Eye (tissue), 1 donor: ENCODE measurements at regions not wholly inside any gene's neighbourhood (a gene's known extent, or its start where the extent isn't known, plus 50 kb on each side); places are given as distances from the start of the nearest gene placed in this dataset.
"Not testable (repeated sequence)": the region's sequence is repeated elsewhere in the genome, so short reads cannot be mapped to it uniquely, and the experiment has no call there.

Experiments
- DNase-seq: peaks from one replicate; pipeline ENCODE4 v3.0.0-alpha.2; 2015

DNA sequence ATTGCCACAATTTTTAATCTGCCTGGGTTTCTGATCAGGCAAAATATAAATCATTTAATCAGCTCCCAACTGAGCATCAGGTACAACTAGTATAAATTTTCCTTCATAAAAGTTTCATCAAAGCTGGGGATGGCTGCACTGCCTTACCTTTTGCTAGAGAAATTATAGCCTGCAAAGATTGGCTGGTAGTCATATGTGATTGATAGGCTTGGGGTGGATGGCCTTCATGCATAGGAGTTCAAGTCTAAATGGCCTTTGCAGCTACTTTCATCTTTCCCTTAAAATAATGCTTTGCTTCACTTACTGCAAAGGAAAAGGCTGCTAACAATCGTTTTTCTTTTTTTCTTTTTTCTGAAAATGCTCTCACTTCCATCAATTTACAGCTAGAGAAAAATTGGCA is 739.7 kb downstream of the CENPC start:
- no peak for DNase-seq

- no peak for DNase-seq
These were observed 740.3 kb downstream of the CENPC start for GRCh38 chr4:66804979-66805378.

DNA sequence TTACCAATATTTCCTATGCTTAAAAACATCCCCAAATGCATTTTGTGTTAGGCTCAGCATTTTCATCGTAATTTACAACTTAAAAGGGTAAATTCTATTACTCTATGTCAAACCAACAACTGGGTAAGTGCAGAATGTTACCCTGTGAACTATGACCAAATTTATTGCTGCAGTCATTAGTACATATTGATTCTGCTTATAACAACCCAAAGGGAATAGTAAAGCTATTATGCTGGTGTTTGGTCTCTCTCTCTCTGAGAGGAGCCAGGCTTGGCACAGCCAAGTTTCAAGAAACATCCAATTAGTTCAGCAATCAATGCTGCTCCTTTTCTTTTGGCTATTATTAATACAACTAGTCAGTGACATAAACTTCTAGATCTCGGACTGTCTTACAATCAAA is 747.7 kb downstream of the CENPC start:
- no peak for DNase-seq

GRCh38 chr4:66795724-66796123 is 749.6 kb downstream of the CENPC start:
- no peak for DNase-seq

DNA sequence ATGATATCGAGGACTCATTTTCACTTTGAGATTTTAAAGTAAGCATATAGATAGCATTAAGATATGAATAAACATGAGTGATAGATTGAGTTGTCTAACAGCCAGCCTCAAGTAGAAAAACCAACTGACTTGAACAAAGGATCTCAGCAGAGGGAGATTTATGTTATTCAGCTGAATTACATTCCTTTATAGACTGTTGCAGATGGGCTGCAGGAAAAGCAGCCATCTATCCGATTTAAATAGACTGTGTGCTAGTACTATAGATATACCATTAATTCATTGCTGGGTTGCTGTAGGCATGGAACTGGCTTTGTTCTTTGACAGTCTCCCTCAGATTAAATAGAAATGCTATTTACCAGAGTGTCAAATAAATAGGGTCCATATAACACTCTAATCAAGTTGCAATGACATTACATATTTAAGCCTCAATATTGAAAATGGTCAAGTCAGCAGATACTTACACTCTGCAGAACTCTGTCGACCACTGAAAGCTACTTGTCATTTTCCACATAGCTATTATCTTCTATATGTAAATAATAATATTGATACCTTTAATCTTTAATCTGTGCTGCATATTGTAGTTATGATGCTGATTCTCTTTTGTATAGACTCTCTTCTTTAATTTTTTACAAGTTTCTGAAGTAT is 750.8 kb downstream of the CENPC start:
- no peak for DNase-seq

DNA sequence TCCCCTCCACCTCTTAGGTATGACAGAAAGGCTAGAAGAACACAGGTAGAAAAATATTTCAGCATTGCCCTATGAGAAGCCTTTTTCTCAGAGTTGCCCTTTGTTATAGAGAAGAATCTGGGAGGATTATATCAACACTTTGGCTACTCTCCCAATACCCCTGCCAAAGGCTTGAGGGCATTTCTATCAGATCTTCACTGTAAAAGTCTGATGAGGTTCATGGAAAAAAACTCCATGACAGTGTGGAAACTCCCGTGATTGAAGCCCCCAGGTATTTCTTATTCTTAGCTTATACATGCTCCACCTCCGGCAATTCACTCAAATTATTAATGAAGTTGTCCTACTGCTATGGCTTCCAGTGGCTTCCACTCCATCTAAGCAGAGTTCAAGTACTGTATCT is 753.6 kb downstream of the CENPC start:
- no peak for DNase-seq

DNA sequence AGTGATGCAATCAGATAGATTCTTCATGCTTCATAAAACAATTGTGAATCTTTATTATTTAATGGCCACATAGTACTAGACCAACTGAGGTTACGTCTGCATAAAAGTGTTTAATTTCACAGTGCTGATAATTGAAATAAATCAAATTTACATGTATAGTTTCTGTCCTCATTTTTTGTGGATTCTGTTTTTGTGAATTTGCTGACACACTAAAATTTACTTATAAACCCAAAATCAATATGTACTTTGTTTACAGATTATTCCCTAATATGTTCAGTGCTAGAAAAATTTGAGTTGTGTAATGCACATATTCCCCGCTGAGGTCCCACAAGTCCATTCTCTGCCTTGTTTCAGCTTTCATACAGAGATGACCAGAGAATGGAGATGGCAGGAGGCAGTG is 759.8 kb downstream of the CENPC start:
- peak; percentile 3 for DNase-seq

DNA sequence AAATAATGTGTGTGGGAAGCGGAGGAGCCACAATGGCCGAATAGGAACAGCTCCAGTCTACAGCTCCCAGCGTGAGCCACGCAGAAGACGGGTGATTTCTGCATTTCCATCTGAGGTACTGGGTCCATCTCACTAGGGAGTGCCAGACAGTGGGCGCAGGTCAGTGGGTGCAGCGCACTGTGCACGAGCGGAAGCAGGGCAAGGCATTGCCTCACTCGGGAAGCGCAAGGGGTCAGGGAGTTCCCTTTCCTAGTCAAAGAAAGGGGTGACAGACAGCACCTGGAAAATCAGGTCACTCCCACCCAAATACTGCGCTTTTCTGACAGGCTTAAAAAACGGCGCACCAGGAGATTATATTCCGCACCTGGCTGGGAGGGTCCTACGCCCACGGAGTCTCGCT is 762.6 kb downstream of the CENPC start:
- DNase-seq, result not testable (repeated sequence)

DNA sequence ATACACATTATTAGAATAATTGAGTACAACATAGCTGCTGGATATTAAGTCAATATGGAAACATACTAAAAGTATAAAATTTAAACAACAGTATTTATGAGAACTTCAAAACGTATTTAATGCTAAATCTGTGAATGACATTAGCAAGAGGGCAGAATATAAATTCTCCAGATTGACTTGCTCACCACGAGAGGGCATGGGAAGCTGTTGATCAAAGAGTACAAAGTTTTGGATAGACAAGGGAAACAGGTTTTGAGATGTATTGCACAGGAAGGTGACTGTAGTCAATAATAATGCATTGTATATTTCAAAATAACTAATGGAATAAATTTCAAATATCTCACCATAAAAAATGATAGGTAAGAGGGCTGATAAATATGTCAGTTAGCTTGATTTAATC is 768.2 kb downstream of the CENPC start:
- DNase-seq, result no peak

GRCh38 chr4:66769441-66769840 is 775.9 kb downstream of the CENPC start:
- DNase-seq, result no peak

DNA sequence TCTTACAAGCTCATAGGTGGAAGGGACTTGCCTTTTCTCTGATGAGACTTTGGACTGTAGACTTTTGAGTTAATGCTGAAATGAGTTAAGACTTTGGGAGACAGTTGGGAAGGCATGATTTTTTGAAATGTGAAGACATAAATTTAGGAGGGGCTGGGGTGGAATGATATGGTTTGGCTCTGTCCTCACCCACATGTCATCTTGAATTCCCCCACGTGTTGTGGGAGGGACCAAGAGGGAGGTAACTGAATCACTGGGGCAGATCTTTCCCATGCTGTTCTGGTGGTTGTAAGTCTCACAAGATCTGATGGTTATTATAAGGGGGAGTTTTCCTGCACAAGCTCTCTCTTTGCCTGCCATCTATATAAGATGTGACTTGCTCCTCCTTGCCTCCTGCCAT is 777.9 kb downstream of the CENPC start:
- no peak for DNase-seq

DNA sequence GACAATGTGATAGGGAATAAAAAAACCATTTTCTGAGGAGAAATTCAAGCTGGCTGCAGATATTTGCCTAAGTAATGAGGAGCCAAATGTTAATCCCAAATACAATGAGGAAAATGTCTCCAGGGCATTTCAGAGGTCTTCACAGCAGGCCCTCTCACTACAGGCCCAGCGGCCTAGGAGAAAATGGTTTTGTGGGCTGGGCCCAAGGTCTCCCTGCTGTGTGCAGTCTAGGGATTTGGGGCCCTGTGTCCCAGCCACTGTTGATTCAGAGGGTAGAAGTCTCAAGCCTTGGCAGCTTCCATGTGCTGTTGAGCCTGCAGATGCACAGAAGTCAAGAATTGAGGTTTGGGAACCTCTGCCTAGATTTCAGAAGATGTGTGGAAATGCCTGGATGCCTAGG is 778.7 kb downstream of the CENPC start:
- DNase-seq, result no peak

GRCh38 chr4:66750273-66750672 is 795.0 kb downstream of the CENPC start:
- DNase-seq, result no peak

DNA sequence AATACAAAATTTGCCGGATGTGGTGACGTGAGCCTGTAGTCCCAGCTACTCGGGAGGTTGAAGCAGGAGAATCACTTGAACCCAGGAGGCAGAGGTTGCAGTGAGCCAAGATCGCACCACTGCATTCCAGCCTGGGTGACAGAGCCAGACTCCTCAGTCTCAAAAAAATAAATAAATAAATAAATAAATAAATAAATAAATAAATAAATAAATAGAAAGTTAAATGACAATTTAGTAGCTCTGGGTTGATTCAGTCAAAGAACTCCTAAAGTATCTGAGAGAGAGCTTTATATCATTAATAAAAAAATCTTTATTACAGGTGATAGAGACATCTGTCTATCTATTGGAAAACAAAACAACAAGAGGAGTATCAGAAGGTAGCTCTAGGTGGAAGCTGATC is 798.4 kb downstream of the CENPC start:
- not testable (repeated sequence) for DNase-seq

DNA sequence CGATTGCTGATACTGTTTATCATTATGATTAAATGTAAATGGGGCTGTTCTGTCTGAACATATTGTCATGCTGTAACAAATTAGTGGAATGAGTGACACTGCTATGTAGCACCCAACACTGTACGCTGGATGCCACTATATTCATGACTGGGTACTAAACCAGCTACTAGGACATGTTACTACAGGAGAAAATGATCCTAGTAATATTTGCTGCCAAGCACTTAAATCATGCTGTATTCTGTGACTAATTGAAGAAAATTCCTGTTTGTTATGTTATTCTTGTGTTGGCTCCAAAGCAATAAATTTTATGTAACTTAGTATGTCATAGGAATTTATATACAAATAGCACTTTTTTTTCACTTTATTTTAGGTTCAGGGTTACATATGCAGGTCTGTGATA is 804.2 kb downstream of the CENPC start:
- DNase-seq, result no peak

DNA sequence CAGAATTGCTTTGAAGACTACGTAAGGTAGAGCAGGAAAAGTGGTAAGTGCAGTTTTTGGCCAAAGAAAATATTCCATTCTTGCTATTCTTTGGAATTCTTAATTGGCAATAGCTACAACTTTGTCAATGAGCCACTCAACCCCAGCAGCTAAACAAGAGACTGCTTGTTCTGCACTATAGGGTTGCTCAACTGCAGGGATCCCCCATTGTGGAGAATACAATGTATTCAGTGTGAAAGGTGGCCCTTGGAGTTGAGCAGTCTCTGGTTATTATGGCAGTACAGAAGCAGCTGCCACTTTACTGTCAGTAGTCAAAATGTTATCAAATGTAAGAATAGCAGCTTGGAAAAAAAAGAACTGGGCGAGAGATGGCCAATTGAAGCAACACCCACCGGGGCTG is 808.7 kb downstream of the CENPC start:
- DNase-seq, result peak; percentile 50

DNA sequence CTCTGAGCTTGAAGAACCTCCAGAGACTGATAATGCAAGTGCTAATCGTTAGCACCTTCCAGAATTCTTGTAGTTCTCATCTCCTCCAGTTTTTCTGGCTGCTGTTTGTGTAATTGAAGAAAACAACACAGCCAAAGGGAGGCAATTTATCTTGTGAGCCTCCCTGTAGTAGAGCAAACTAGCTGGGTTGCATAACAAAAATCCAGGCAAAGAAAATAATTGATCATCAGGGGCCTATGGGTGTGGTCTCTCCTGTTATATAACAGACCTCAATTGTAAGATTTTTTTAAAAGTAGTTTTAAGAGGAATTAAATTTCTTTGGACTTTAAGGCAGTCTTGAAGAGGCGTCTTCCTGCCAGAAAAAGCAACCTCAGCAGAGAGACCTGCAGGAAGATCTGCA is 817.0 kb downstream of the CENPC start:
- DNase-seq, result no peak

- not testable (repeated sequence) for DNase-seq
These were observed 832.9 kb downstream of the CENPC start for GRCh38 chr4:66712301-66712921.

DNA sequence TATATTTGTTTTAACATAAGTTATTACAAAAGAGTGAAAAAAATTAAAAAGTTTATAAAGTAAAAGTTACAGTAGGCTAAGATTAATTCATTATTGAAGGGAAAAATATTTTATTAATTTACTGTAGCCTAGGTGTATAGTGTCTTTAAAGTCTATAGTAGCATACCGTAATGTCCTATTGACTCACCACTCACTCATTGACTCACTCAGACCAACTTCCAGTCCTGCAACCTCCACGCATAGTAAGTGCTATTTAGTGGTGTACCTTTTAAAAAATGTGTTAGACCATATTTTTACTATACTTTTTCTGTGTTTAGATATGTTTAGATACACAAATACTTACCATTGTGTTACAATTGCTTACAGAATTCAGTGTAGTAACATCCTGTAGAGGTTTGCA is 841.1 kb downstream of the CENPC start:
- no peak for DNase-seq

- no peak for DNase-seq
These were observed 850.6 kb downstream of the CENPC start for GRCh38 chr4:66694739-66695138.

DNA sequence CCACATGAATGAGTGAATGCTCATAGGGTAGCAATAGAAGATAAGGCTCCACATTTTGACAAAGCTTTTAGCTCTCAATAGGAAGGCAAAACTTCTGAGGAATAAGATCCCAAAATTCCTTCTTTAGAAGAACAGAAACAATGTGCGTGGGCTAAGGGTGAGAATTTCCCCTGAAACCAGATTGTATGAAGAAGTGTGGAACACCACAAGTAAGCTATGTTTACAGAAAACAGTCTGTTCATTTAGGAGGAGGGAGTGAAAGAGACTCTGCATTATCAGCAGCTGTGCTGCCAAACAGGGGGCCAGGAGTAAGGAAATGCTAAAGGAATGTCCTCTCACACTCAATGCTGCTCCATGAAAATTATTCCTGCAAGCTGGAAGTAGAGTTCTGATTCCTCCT is 851.6 kb downstream of the CENPC start:
- no peak for DNase-seq

GRCh38 chr4:66691101-66691500 is 854.2 kb downstream of the CENPC start:
- DNase-seq, result no peak

GRCh38 chr4:66688674-66689073 is 856.6 kb downstream of the CENPC start:
- DNase-seq, result peak; percentile 66

GRCh38 chr4:66687459-66687858 is 857.8 kb downstream of the CENPC start:
- DNase-seq, result no peak

GRCh38 chr4:66681962-66682361 is 863.3 kb downstream of the CENPC start:
- DNase-seq, result no peak
